GM12878 (cell line): ENCODE measurements at regions not wholly inside any gene's neighbourhood (a gene's known extent, or its start where the extent isn't known, plus 50 kb on each side); places are given as distances from the start of the nearest gene placed in this dataset.

ENCODE experiments used
- BRCA1 ChIP-seq: IDR thresholded peaks from 2 replicates; pipeline ENCODE4 v1.6.1; 2011; ENCODE audit warnings: low read depth, low read length, improper control_type of control experiment
- CBX5 ChIP-seq: sonication (generic); IDR thresholded peaks from 2 replicates; pipeline ENCODE4 v1.6.1; 2016; ENCODE audit warnings: low read depth, moderate library complexity, mild to moderate bottlenecking, inconsistent platforms
- GABPA ChIP-seq: IDR thresholded peaks from 2 replicates; pipeline ENCODE4 v1.6.1; 2014; ENCODE audit warnings: antibody characterized with exemption, low read depth, mild to moderate bottlenecking, inconsistent platforms
- HDAC6 ChIP-seq: fragments of 200-600 bp; sonication (generic); IDR thresholded peaks from one replicate; pipeline ENCODE4 v1.8.0; 2017; ENCODE audit warnings: antibody characterized with exemption; ENCODE audit not compliant: unreplicated experiment
- POLR2A ChIP-seq: IDR thresholded peaks from 2 replicates; pipeline ENCODE4 v1.6.1; 2011; ENCODE audit warnings: low read depth, mild to moderate bottlenecking, low read length
- TAF1 ChIP-seq: IDR thresholded peaks from 2 replicates; pipeline ENCODE4 v1.6.1; 2011; ENCODE audit warnings: mild to moderate bottlenecking, low read depth, low read length, borderline replicate concordance
- TF ChIP-seq, protein P1 (sequence below), 3 experiments: IDR thresholded peaks in 2 of 3; conservative IDR thresholded peaks in 1 of 3; 2 replicates each; pipeline ENCODE4 v1.5.1; 2011; ENCODE audit warnings: low read depth in 3 of 3, low read length in 3 of 3, mild to moderate bottlenecking in 3 of 3, control low read depth in 2 of 3, moderate library complexity in 2 of 3, inconsistent platforms in 1 of 3, mixed read lengths in 1 of 3; ENCODE audit not compliant: control insufficient read depth in 2 of 3, insufficient read depth in 1 of 3; ENCODE audit errors: extremely low read depth in 1 of 3

DNA sequence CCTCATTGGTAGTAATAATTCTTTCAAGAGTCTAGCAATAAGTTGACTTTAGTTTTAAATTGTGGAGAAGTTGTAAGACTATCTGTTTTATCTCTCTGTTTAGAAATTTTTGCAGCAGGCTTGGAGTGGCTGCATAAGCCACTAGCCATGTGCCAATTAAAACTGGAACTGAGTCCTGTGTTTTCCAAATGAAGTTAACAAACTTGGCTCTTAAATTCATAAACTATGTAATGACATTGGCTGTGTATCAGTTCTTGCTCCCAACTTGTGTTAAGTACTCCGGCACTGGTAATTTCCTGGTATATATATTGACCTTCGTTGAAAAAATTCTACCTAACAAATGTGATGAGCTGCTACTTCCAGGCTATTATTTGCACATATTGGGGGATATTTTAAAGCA, 420.4 kb downstream of the GBA3 start:
- no peak for TF ChIP-seq GABPA
- TF ChIP-seq, protein P1, sequence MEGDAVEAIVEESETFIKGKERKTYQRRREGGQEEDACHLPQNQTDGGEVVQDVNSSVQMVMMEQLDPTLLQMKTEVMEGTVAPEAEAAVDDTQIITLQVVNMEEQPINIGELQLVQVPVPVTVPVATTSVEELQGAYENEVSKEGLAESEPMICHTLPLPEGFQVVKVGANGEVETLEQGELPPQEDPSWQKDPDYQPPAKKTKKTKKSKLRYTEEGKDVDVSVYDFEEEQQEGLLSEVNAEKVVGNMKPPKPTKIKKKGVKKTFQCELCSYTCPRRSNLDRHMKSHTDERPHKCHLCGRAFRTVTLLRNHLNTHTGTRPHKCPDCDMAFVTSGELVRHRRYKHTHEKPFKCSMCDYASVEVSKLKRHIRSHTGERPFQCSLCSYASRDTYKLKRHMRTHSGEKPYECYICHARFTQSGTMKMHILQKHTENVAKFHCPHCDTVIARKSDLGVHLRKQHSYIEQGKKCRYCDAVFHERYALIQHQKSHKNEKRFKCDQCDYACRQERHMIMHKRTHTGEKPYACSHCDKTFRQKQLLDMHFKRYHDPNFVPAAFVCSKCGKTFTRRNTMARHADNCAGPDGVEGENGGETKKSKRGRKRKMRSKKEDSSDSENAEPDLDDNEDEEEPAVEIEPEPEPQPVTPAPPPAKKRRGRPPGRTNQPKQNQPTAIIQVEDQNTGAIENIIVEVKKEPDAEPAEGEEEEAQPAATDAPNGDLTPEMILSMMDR (IDR thresholded peaks at IDR 0.05 in 2 of 3, conservative IDR thresholded peaks at IDR 0.05 in 1 of 3; ENCODE audit: control insufficient read depth in 2 of 3, extremely low read depth in 1 of 3, insufficient read depth in 1 of 3, low read depth in 3 of 3, low read length in 3 of 3): no peak
- no peak for TF ChIP-seq BRCA1
- TF ChIP-seq TAF1: no peak
- TF ChIP-seq CBX5: no peak
- TF ChIP-seq HDAC6: no peak
- TF ChIP-seq POLR2A: no peak
